ENCODE measurements at regions not wholly inside any gene's neighbourhood (a gene's known extent, or its start where the extent isn't known, plus 50 kb on each side); places are given as distances from the start of the nearest gene placed in this dataset.

DNA sequence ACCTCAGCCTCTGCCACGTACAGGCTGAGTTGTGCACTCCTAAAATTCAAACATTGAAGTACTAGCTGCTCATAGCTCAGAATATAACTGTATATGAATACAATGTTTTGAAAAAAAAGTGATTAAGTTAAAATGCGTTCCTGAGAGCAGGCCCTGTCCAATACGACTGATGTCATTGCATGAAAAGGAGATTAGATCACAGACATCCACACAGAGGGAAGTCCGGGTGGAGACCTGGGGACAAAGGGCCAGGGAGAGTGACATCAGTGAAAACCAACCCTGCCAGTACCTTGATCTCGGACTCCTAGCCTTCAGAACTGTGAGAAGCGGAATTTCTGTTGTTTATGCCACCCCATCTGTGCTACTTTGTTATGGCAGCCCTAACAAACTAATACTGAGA, 311.4 kb upstream of the NR2F2 start:
- no peak for DNase-seq

DNA sequence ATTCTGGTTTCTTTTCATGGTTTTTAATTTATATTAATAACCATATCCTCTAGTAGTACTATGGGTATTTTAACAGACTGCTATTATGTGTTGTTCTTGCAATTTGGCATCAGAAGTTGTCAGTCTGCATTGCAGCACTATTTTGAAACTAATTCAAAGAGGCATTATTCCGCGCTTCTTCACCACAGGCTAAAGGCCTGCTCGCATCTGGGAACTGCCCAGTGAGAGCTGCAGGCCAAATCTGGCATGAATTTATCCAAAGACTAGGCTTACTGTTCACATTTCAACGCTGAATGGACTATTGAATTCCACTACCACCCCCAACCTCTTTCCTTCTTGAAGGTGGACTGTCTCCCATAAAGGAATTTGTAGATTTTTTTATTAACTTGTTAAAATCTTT, 310.4 kb upstream of the NR2F2 start:
- DNase-seq = no peak

DNA sequence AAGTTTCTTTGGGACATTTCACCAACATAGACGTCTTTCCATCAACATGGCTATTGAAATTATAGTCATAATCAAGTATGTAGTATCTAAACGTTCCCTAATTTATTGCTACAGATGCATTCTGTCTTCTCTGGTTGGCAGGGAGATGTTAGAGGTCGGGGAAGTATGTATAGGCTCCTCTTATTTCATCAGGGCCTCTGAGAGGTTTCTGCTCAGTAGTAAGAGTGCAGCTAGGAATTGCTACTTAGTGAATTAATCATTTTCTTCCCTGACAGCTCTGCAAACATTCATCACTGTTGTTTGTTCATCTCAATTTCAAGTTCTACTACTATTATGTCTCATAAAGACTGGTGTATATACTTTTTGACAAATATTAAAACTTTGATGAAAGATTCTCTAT, 309.7 kb upstream of the NR2F2 start:
- DNase-seq = no peak

DNA sequence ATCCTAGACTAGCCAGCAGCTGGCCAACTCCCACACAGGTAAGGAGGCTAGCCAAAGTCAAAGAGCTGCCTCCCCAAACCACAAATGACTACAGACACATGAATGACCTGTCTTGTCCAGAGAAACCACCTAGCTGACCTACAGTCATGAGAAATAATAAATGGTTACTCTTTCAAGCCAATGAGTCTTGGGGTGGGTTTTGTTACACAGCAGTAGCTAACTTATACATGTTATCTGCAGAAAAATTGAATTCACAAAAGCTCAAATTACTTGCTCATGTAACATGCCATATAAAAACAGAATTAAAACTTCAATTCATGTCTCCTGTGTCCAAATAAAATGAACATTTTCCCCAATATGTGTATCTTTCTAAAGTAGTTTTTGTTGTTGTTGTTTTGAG, 307.4 kb upstream of the NR2F2 start:
- DNase-seq = no peak

DNA sequence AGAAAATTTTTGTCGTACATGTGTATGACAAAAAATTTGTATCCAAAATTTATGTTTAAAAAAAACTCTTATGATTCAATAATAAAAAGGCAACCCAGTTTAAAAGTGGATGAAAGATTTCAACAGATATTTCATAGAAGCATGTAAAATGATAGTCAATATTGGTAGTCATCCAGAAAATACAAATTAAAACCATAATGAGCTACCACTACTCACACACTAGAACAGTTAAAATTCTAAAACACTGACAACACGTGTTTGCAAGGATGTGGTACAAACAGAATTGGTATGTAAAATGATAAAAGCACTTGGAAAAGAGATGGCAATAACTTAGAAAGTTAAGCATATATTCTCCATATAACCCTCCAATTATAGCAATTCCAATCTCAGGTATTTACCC, 303.0 kb upstream of the NR2F2 start:
- no peak for DNase-seq

DNA sequence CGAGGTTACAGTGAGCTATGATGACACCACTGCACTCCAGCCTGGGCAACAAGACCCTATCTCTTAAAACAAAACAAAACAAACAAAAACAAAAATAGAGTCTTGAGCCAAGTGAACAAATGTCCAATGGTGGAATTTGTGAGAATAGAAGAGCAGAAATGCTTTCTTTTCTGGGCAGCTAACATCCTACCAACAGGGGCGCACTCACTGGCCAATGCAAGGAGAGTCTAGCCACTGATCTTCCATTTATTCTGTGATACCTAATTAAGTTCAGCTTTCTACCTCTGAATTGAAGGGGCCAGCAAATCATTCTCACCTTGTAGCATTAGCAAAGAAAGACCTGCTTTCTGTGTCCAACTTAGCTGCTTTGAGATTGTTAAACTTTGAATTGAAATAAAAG, 301.9 kb upstream of the NR2F2 start:
- no peak for DNase-seq

DNA sequence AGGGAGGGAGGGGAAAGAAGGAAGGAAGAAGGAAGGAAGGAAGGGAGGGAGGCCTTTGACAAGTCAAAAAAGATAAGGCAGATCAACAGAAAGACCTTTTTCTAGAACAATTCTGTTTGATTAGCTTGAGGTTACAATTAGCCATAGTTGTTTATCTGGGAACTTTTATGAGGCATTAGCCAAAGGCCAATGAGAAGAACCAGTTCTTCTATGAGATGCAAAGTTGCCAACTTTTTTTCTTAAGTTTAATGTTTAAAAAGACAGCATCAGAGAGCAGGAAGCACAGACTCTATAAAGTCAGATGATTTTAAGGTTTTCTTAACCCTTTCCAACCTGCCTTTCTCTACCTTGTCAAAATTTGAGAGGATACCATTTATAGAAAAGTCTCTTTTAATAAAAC, 301.3 kb upstream of the NR2F2 start:
- DNase-seq = no peak

DNA sequence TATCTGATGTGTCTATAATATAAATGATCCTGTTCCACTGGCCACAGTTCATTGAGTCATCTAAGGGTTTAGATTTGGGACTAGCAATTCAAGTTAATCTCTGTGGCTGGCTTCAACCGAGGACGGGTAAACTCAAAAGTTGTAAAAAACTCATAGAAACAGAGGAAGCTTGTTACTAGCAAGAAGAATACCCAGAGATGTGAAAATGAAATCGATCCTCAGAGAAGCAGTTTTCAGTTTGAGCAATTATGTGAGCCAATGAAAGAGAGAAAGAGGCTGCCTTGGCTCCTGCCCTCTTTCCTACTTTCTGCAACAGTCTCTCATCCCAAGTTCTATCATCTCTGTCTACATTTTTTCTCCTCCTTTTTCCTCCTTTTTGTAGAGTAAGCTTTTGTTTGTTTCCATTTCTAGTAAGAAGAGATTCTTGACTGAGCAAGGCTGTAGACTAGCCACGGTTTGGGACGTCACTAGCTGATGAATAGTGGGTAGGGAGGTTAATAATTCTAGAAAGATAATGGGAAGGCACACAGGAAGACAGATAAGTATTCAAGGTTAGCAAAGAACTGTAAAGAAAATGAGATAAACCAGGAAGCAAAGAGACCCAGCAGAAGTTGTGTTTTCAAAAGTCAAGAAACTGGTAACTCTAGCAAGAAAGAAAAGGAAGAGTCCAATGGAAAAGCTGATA, 298.9 kb upstream of the NR2F2 start:
- no peak for DNase-seq

DNA sequence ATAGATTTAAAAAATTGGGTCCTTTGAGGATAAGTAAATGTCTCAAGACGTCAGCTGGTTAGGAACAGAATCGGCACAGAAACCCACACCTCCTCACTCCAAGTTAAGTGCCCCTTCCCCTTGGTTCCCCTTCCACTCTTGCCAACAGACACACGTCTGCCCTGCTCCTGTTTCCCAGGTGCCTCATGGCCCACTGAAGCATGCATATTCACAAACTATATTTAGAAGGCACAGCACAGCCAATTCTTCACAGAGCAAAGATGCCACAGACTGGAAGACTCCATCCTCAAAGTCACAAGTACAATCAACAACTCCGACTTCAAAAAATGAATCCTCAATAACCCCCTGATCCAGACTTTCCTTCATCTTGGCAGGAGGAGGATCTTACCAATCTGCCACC, 295.4 kb upstream of the NR2F2 start:
- no peak for DNase-seq

DNA sequence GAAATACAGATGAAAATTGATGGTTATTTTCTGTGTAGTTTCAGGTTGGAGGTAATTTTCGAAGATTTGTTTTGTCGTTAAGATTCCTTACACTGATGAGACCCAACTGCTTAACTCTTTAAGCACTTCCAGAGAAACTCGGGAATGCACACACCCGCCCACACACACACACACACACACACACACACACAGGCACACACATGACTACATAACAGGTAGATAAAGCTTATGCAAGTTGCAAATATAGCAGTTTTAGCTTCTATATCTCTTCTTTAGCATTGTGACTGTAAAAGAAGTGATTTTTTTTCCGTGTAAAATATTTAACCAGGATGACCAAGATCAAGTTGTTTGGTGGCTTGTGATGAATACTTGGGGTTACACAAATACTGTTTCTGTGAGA, 294.9 kb upstream of the NR2F2 start:
- no peak for DNase-seq

DNA sequence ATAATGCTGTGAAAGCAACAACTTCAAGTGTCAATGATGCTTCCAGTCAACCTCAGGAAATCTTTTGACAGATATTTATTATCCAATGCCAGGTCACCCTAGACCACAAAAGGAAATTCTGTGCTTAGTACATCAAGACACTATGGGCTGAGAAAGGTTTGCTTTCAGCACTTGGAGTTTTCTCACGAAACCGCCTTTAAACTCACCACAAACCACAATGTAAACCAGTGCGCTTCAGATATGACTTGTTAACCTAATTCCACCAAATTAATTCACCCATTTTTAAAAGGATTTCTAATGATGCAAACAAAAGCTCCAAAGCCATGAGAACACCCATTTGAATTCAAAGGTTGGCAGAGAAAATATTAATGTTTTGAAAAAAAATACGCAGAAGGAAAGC, 292.9 kb upstream of the NR2F2 start:
- no peak for DNase-seq

DNA sequence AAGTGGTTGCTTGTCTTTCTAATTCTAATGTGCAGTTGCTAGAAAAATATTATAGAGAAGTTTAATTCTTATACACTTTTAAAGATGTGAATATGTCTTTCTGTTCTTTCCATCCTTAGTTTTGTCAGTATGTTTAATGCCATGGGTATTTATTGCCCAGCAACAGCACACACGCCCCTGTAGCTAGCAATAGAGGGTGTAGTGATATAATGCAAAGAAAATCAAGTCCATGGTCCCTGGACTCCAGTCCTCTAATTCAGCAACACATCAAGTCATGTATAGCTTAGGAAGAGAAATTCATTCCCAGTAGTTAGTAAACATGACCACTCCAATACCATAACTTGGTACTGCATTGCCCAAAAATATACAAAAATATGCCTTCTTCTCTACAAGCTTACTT, 292.4 kb upstream of the NR2F2 start:
- DNase-seq = no peak

DNA sequence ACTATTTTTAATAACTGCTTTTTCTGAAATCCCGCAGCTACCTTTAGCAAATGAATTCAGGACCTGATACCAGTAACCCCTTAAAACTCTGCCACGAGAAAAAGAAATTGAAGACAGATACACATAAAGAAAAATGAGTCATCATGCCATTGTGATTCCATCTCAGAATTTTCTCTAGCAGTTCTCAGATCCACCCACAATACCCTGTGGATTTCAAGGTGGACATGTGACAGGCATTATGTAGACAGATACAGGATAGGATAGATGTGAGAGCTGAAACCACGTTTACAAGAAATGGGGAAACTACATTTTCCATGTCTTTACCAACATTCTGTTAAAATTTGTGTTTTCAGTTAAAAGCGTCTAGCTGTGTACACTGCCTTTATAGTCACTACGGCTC, 291.9 kb upstream of the NR2F2 start:
- no peak for DNase-seq

DNA sequence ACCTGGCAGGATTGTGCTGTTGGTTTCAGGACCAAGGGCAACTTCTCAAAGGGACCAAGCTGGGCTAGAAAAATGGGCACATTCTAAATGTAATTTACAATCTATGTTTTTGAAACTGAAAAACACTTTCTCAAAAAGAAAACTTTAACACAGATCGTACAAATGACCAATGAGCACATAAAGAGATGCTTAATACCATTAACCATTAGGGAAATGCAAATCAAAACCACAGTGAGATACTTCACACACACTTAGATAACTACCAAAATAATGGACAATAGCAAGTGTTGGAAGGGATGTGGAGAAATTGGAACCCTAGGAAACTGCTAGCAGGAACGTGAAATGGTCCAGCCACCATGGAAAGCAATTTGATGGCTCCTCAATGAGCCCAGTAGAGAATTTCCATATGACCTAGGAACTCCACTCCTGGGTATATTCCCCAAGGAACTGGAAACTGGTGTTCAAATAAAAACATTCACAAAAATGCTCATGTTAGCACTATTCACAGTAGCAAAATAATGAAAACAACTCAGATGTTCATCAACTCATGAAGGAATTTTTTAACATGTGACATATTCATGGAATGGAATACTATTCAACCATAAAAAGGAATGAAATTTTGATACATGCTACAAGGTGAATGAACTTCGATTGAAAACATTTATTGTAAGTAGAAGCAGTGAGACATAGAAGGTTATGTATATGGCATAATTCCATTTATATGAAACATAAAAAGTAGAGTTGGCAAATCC, 288.3 kb upstream of the NR2F2 start:
- no peak for DNase-seq

DNA sequence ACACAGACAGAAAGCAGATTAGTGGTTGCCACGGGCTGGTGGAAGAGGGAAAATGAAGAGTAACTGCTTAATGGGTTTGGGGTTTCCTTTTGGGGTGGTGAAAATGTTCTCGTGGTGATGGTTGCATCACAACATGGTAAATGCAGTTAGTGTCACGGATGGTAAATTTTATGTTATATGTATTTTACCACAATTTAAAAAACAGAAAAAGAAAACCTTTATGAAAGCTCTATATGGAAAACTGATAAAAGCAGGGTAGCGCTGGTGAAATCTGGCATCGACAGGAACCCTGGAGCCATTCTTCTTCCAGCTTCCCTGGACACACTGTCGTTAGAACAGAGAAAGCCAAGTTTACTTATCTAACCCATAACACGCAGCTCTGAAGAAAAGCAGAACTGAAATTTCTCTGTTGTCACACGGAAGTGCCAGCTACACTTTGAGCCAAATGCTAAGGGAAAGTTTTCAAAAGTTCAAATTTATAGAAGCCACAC, 287.7 kb upstream of the NR2F2 start:
- DNase-seq = peak; percentile 45

DNA sequence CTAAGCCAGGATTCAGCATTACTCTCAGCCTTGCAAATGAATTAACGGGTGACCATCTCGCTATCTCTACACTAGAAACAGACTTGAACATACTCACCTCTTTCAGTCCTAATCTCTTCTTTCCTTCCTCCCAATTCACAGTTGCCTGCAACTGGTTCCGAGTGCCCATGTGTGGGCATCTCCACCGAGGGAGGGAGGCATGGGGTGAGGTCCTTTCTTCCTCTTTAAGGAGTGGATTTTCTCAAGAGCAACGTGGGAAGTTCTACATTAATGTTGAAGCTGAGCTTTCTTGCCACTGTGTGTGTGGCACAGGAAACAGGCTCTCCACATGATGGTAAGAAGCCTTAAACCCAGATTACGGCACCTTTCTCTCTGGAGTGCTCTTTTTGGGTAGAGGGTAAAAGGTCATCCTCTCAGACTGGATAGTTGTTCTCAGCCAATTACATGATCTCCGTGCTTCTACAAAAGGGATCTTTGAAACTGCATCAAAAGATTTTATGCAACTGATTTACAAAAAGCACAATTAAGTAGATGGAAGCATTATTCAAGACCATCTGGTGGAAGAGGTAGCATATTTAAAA, 286.8 kb upstream of the NR2F2 start:
- peak; percentile 12 for DNase-seq

DNA sequence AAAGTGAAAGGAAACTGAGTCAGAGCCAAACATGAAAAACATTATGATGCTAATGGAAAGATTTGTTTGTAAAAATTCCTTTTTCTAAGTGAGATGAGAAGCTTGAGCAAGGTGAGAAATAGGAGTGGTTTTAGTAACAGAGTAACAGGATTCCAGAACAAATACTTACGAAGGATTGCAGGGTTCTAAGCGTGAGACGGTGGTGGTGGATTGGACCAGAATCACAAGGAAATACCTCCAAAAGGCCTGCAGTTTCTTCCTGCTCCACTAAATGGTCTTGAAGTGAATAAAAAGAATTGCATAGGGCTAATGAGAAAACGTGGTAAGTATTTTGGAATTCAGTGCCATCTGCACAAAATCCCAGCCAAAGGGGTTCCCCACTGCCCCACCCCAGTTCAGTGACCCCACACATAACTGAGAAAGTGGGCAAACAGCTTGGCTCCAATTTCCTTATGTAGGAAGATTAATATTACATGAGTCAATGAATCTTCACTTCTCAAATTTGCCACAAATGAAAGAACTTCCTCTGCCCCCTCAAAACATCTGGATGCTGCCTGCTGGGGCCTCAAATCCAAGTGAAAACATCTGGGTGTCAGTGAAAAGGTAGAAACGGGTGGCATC, 283.8 kb upstream of the NR2F2 start:
- no peak for DNase-seq

DNA sequence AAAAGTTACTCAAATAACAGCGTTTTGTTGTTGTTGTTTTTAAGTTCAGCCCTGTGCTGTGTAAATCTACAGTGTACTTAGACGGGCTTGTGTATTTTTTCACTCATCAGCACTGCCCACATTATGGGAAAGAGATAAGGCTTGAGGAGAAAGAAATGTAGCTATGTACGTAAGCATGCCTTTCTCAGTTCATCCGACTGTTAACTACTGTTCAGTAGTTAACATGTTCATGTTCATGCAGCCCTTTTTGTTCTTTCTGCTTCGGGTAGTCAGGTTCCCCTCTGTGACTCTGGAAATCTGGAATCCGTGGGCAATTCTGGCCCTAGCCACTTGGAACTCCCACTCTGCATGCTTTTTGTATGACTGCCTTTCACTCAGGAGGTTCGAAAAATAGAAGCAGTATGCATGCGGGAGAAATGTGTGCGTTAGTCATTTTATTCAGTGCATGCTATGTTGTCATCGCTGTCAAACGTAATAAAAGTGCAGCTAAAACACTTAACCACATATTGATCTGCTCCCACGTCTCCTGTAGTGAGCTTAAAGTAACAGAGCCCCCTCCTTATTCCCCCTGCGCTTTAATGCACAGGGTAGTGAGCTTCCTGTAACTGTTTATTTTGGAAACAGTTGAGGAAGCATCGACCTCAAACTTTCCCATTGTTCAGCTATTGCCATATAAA, 283.1 kb upstream of the NR2F2 start:
- no peak for DNase-seq

DNA sequence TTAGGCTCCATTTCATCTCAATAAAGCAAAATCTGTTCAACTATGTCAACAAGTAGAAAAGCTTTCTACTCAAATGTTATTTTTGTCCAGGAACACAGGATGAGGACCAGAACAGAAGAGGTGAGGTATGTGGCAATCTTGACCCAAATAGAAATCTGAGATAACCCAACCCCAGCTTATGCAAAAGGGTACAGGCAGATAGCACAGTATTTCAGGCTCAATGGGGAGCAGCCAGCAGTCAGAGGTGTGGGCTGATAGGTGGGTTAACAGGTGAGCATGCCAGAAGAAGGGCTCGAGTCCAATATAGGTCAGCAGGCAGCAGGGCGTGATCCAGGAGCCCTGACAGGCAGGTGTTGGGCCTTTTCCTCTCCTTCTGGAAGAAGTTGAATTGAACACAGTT, 281.2 kb upstream of the NR2F2 start:
- DNase-seq = no peak

DNA sequence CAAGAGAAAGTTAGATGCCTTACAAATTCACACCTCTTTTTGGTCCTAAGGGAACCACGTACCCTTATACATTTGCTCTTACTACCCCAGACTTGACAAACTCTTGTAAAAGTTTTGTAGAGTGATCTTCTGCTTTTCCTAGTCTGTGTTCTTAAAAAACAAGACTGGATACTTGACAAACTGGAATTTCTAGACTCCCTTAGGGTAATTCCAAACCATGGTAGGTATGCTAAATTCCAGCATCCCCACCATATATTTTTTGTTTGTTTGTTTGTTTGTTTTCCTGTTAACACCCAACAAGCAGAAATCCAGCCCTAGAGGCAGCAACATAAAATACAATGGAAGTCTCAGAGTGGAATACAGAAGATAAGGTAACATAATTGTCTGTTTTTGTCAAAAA, 280.7 kb upstream of the NR2F2 start:
- no peak for DNase-seq

DNA sequence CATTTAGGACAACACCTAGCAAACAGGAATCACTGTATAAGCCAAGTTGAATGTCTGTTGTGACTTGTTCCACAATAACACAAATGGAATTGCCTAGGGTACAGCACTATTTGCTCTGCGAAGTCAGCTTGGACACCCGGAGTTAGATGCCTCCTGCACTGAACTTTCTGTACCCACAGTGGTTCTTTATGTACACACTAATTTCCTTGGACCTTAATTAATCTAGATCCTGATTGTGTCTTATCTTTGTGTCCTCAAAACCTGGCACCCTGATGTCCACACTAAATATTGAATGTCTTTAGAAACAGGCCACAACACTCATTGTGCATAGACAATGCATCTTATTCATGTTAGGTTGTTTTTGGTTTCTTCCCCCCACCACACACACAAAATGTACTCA, 278.9 kb upstream of the NR2F2 start:
- no peak for DNase-seq

DNA sequence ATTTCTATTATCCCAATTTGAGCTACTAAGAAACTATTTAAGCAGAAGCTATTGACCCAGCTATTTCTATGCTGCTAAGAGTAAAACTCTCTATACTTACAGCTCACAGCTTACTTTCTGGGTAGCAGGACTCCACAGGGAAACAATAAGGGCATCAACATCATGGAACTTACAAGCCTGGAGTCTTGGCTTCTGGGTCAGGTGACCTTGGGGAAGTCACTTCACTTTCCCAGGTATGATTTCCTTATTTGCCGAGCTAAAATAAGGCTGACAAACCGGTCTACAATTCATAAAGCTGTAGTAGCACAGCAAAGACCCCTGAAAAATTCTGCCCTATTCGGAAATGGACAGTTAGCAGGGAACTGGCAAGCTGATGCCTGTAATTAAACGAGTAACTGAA, 278.3 kb upstream of the NR2F2 start:
- no peak for DNase-seq

DNA sequence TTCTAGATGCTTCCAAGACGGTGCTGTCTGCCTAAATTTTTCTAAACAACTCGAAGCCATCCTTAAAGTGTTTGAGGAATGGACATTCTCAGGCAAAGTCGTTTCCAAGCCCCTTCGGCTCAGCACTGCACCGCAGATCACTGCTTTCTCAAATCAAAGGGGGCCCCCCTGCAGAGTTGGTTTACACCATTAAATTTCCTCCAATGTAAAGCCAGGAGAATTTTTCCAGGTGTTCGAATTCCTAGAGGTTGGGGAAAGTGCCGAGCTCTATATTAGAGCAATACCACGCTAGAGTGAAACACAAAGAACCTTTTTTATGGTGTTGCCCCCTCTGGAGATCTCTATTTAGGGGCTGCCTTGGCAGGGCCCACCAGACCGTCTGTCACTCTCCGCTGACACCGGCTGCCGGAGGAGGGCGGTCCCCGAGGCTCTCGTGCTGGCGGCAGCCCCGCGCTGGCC, 277.9 kb upstream of the NR2F2 start:
- no peak for DNase-seq

Measured in inflammatory macrophage treated with lipopolysaccharide for 4 hours (primary cell).